H9 (cell line): ENCODE measurements at regions not wholly inside any gene's neighbourhood (a gene's known extent, or its start where the extent isn't known, plus 50 kb on each side); places are given as distances from the start of the nearest gene placed in this dataset.

ENCODE experiments used
- DNase-seq: peaks from one replicate; pipeline ENCODE4 v3.0.0-alpha.2; 2017
- H2AFZ ChIP-seq: one replicate; pipeline ENCODE4 v1.6.1; 2013; ENCODE audit warnings: mild to moderate bottlenecking, low read length, control low read depth, moderate library complexity
- H2AK5ac ChIP-seq: 2 replicates; pipeline ENCODE4 v1.6.1; 2013; ENCODE audit warnings: low read length, control low read depth, mixed read lengths; ENCODE audit not compliant: insufficient read length
- H2BK120ac ChIP-seq: one replicate; pipeline ENCODE4 v1.6.1; 2013; ENCODE audit warnings: low read depth, mild to moderate bottlenecking, low read length, control low read depth, inconsistent platforms; ENCODE audit not compliant: poor library complexity, severe bottlenecking
- H2BK12ac ChIP-seq: 2 replicates; pipeline ENCODE4 v1.6.1; 2013; ENCODE audit warnings: low read length, control low read depth, mixed read lengths, low read depth; ENCODE audit not compliant: insufficient read length
- H2BK15ac ChIP-seq: 2 replicates; pipeline ENCODE4 v1.6.1; 2013; ENCODE audit warnings: low read depth, low read length, control low read depth
- H2BK20ac ChIP-seq: one replicate; pipeline ENCODE4 v1.6.1; 2013; ENCODE audit warnings: low read depth, mild to moderate bottlenecking, low read length, control low read depth, inconsistent platforms; ENCODE audit not compliant: poor library complexity, severe bottlenecking
- H2BK5ac ChIP-seq: 2 replicates; pipeline ENCODE4 v1.6.1; 2013; ENCODE audit warnings: low read length, control low read depth, mixed read lengths; ENCODE audit not compliant: insufficient read length
- H3K14ac ChIP-seq: 2 replicates; pipeline ENCODE4 v1.6.1; 2013; ENCODE audit warnings: low read length, control low read depth; ENCODE audit not compliant: insufficient read depth
- H3K18ac ChIP-seq: 2 replicates; pipeline ENCODE4 v1.6.1; 2013; ENCODE audit warnings: low read depth, mild to moderate bottlenecking, mixed read lengths, low read length, control low read depth; ENCODE audit not compliant: insufficient read length
- H3K23ac ChIP-seq: 2 replicates; pipeline ENCODE4 v1.6.1; 2013; ENCODE audit warnings: low read length, control low read depth, mixed read lengths, low read depth; ENCODE audit not compliant: insufficient read length
- H3K23me2 ChIP-seq: 2 replicates; pipeline ENCODE4 v1.6.1; 2013; ENCODE audit warnings: low read depth, mild to moderate bottlenecking, mixed read lengths, low read length, control low read depth; ENCODE audit not compliant: insufficient read length, poor library complexity, severe bottlenecking
- H3K27ac ChIP-seq: 2 replicates; pipeline ENCODE4 v1.5.1; 2013; ENCODE audit warnings: low read length, control low read depth, mixed read lengths, low read depth; ENCODE audit not compliant: insufficient read length
- H3K27me3 ChIP-seq: 2 replicates; pipeline ENCODE4 v1.6.1; 2013; ENCODE audit warnings: low read length, control low read depth, inconsistent platforms; ENCODE audit not compliant: insufficient read depth
- H3K4ac ChIP-seq: 2 replicates; pipeline ENCODE4 v1.6.1; 2013; ENCODE audit warnings: low read depth, mild to moderate bottlenecking, control low read depth, inconsistent platforms, low read length, moderate library complexity
- H3K4me1 ChIP-seq: 2 replicates; pipeline ENCODE4 v1.6.1; 2013; ENCODE audit warnings: low read length, control low read depth, inconsistent platforms; ENCODE audit not compliant: insufficient read depth
- H3K4me2 ChIP-seq: 2 replicates; pipeline ENCODE4 v1.6.1; 2013; ENCODE audit warnings: low read length, control low read depth, mixed read lengths; ENCODE audit not compliant: insufficient read length, insufficient read depth
- H3K56ac ChIP-seq: 2 replicates; pipeline ENCODE4 v1.6.1; 2013; ENCODE audit warnings: low read depth, mild to moderate bottlenecking, mixed read lengths, low read length, control low read depth; ENCODE audit not compliant: insufficient read length
- H3K79me1 ChIP-seq: 2 replicates; pipeline ENCODE4 v1.6.1; 2013; ENCODE audit warnings: low read depth, mild to moderate bottlenecking, moderate library complexity, low read length, control low read depth, inconsistent platforms; ENCODE audit not compliant: insufficient read depth, poor library complexity, severe bottlenecking
- H3K79me2 ChIP-seq: 2 replicates; pipeline ENCODE4 v1.6.1; 2013; ENCODE audit warnings: low read length, control low read depth, inconsistent platforms; ENCODE audit not compliant: insufficient read depth
- H3K9ac ChIP-seq: 2 replicates; pipeline ENCODE4 v1.6.1; 2013; ENCODE audit warnings: low read length, control low read depth, mixed read lengths; ENCODE audit not compliant: insufficient read length; ENCODE audit errors: extremely low read depth
- H3K9me3 ChIP-seq: one replicate; pipeline ENCODE4 v1.6.1; 2013; ENCODE audit warnings: low read depth, low read length, inconsistent platforms; ENCODE audit not compliant: control insufficient read depth
- H3T11ph ChIP-seq: one replicate; pipeline ENCODE4 v1.6.1; 2013; ENCODE audit warnings: mild to moderate bottlenecking, low read length, control low read depth, inconsistent platforms
- H4K20me1 ChIP-seq: one replicate; pipeline ENCODE4 v1.6.1; 2013; ENCODE audit not compliant: control insufficient read depth, insufficient read length, insufficient read depth
- H4K5ac ChIP-seq: 2 replicates; pipeline ENCODE4 v1.6.1; 2013; ENCODE audit warnings: low read depth, mild to moderate bottlenecking, mixed read lengths, low read length, control low read depth; ENCODE audit not compliant: insufficient read length
- H4K8ac ChIP-seq: replicated peaks from 2 replicates; pipeline ENCODE4 v1.6.1; 2013; ENCODE audit warnings: low read length, control low read depth, mixed read lengths, low read depth; ENCODE audit not compliant: insufficient read length
- H4K91ac ChIP-seq: 2 replicates; pipeline ENCODE4 v1.6.1; 2013; ENCODE audit warnings: low read depth, mild to moderate bottlenecking, moderate library complexity, mixed read lengths, low read length, control low read depth; ENCODE audit not compliant: insufficient read length
- H3K27ac Mint-ChIP-seq, 3 experiments: 2 replicates in 2 of 3; 3 replicates in 1 of 3; pipeline ENCODE4 v1.8.0; 2020 to 2021; ENCODE audit warnings: mixed read lengths in 3 of 3, mild to moderate bottlenecking in 1 of 3, moderate library complexity in 1 of 3
- H3K27me3 Mint-ChIP-seq: 2 replicates; pipeline ENCODE4 v1.8.0; 2021; ENCODE audit warnings: low read depth, mild to moderate bottlenecking, moderate library complexity, mixed read lengths
- H3K36me3 Mint-ChIP-seq, 3 experiments: 2 replicates in 2 of 3; 3 replicates in 1 of 3; pipeline ENCODE4 v1.8.0; 2020 to 2021; ENCODE audit warnings: low read depth in 3 of 3, mixed read lengths in 3 of 3; ENCODE audit not compliant: insufficient read depth in 1 of 3
- H3K4me1 Mint-ChIP-seq, 2 experiments: 2 replicates each; pipeline ENCODE4 v1.8.0; 2020; ENCODE audit warnings: mixed read lengths in 2 of 2
- H3K4me3 Mint-ChIP-seq, 2 experiments: 2 replicates in 1 of 2; 3 replicates in 1 of 2; pipeline ENCODE4 v1.8.0; 2020 to 2021; ENCODE audit warnings: mild to moderate bottlenecking in 2 of 2, mixed read lengths in 2 of 2, moderate library complexity in 1 of 2
- H3K9me3 Mint-ChIP-seq, 2 experiments: 2 replicates in 1 of 2; 3 replicates in 1 of 2; pipeline ENCODE4 v1.8.0; 2020; ENCODE audit warnings: mild to moderate bottlenecking in 2 of 2, mixed read lengths in 2 of 2, moderate library complexity in 1 of 2
- WGBS: extraction: QIAGEN DNeasy Blood & Tissue Kit; methylation state at CpG from one replicate; pipeline ENCODE4 v1.1.7; 2013; ENCODE audit warnings: missing lambda C conversion rate, low lambda C conversion rate, mixed read lengths; ENCODE audit not compliant: insufficient read length; ENCODE audit errors: extremely low coverage; 5-methylcytosine and 5-hydroxymethylcytosine counted together
- TF ChIP-seq, protein P1 (sequence below): fragments of 200-600 bp; sonication (generic); conservative IDR thresholded peaks from 3 replicates; pipeline ENCODE4 v1.8.0; 2021; ENCODE audit warnings: antibody characterized with exemption, mild to moderate bottlenecking

DNA sequence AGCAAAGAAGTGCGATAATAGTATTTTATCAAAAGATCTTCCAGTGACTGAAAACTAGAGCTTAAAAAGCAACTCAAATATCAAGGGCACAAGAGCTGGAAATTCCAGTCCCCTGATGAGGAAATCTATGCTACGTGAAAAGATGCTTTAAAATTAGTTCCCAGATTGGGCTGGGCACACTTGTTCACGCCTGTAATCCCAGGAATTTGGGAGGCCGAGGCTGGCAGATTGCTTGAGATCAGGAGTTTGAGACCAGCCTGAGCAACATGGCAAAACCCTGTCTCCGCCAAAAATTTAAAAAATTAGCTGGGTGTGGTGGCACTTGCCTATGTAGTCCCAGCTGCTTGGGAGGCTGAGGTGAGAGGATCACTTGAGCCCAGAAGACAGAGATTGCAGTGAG is 138.8 kb downstream of the SEMA6D start:
- TF ChIP-seq, protein P1, sequence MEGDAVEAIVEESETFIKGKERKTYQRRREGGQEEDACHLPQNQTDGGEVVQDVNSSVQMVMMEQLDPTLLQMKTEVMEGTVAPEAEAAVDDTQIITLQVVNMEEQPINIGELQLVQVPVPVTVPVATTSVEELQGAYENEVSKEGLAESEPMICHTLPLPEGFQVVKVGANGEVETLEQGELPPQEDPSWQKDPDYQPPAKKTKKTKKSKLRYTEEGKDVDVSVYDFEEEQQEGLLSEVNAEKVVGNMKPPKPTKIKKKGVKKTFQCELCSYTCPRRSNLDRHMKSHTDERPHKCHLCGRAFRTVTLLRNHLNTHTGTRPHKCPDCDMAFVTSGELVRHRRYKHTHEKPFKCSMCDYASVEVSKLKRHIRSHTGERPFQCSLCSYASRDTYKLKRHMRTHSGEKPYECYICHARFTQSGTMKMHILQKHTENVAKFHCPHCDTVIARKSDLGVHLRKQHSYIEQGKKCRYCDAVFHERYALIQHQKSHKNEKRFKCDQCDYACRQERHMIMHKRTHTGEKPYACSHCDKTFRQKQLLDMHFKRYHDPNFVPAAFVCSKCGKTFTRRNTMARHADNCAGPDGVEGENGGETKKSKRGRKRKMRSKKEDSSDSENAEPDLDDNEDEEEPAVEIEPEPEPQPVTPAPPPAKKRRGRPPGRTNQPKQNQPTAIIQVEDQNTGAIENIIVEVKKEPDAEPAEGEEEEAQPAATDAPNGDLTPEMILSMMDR = no peak
- H3T11ph ChIP-seq = no peak overlapping the region
- no peak overlapping the region for H3K27ac ChIP-seq
- H4K20me1 ChIP-seq = no peaks in the 10 kb centered on the region
- H3K79me2 ChIP-seq = no peaks in the 10 kb centered on the region
- Mint-ChIP-seq H3K27ac (no peak overlapping the region), H3K27me3 (no peaks in the 10 kb centered on the region), H3K4me3 (no peak overlapping the region), H3K4me1 (peaks cover 29 to 36% of the 10 kb centered on the region in 2 experiments), H3K9me3 (peaks cover 0 to 3% of the 10 kb centered on the region in 2 experiments; a peak in 1 of 5 replicates), H3K36me3 (0 out of 7 replicates have a peak, but pooled peaks cover 0 to 4% (median 0%) of the 10 kb centered on the region in 3 experiments)
- H2AK5ac ChIP-seq = no peak overlapping the region
- H4K8ac ChIP-seq = no peak overlapping the region
- DNase-seq = no peak
- no peaks in the 10 kb centered on the region for H3K4me1 ChIP-seq
- H3K14ac ChIP-seq = no peak overlapping the region
- H2BK120ac ChIP-seq = no peak overlapping the region
- H2BK5ac ChIP-seq = no peak overlapping the region
- H3K18ac ChIP-seq = no peak overlapping the region
- H2BK15ac ChIP-seq = no peak overlapping the region
- H3K56ac ChIP-seq = no peak overlapping the region
- H3K4me2 ChIP-seq = no peak overlapping the region
- no peak overlapping the region for H2AFZ ChIP-seq
- H3K23ac ChIP-seq = no peak overlapping the region
- H3K23me2 ChIP-seq = no peaks in the 10 kb centered on the region
- H4K5ac ChIP-seq = no peak overlapping the region
- H3K4ac ChIP-seq = no peak overlapping the region
- WGBS = no CpG with 5 or more reads among the region's 5 CpGs
- H2BK20ac ChIP-seq = no peak overlapping the region
- H4K91ac ChIP-seq = no peak overlapping the region
- no peaks in the 10 kb centered on the region for H3K79me1 ChIP-seq
- no peaks in the 10 kb centered on the region for H3K9me3 ChIP-seq
- no peak overlapping the region for H2BK12ac ChIP-seq
- H3K9ac ChIP-seq = no peak overlapping the region
- no peaks in the 10 kb centered on the region for H3K27me3 ChIP-seq
